ENCODE measurements at regions not wholly inside any gene's neighbourhood (a gene's known extent, or its start where the extent isn't known, plus 50 kb on each side); places are given as distances from the start of the nearest gene placed in this dataset.
"Not testable (repeated sequence)": the region's sequence is repeated elsewhere in the genome, so short reads cannot be mapped to it uniquely, and the experiment has no call there.

DNA sequence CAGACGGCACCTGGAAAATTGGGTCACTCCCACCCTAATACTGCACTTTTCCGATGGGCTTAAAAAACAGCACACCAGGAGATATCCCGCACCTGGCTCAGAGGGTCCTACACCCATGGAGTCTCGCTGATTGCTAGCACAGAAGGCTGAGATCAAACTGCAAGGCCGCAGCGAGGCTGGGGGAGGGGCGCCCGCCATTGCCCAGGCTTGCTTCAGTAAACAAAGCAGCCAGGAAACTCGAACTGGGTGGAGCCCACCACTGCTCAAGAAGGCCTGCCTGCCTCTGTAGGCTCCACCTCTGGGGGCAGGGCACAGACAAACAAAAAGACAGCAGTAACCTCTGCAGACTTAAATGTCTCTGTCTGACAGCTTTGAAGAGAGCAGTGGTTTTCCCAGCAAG, 830.2 kb upstream of the GYPC start:
- not testable (repeated sequence) for TF ChIP-seq MYBL2, USF2, NR1H2, NFE2L1 (CRISPR knock-in tag; IDR thresholded peaks at IDR 0.05)

Measured in WTC11 (cell line).